ENCODE measurements at regions not wholly inside any gene's neighbourhood (a gene's known extent, or its start where the extent isn't known, plus 50 kb on each side); places are given as distances from the start of the nearest gene placed in this dataset.
"Not testable (repeated sequence)": the region's sequence is repeated elsewhere in the genome, so short reads cannot be mapped to it uniquely, and the experiment has no call there.

- DNase-seq (ENCODE audit: low spot score): no peak
Measured at GRCh38 chr16:80258407-80258806, 282.4 kb upstream of the DYNLRB2 start.

GRCh38 chr16:80254970-80255369 lies 285.8 kb upstream of the DYNLRB2 start:
- DNase-seq (ENCODE audit: low spot score): no peak

- DNase-seq (ENCODE audit: low spot score): no peak
Measured at GRCh38 chr16:80253741-80254140, 287.1 kb upstream of the DYNLRB2 start.

GRCh38 chr16:80250381-80250780 lies 290.4 kb upstream of the DYNLRB2 start:
- no peak for DNase-seq (ENCODE audit: low spot score)

- DNase-seq (ENCODE audit: low spot score): not testable (repeated sequence)
Measured at GRCh38 chr16:80243303-80243702, 297.5 kb upstream of the DYNLRB2 start.

GRCh38 chr16:80242279-80242678 lies 298.5 kb upstream of the DYNLRB2 start:
- DNase-seq (ENCODE audit: low spot score): not testable (repeated sequence)

- no peak for DNase-seq (ENCODE audit: low spot score)
Measured at GRCh38 chr16:80233097-80233835, 307.5 kb upstream of the DYNLRB2 start.

GRCh38 chr16:80231888-80232287 lies 308.9 kb upstream of the DYNLRB2 start:
- peak; percentile 87 for DNase-seq (ENCODE audit: low spot score)

GRCh38 chr16:80231121-80231520 lies 309.7 kb upstream of the DYNLRB2 start:
- peak; percentile 62 for DNase-seq (ENCODE audit: low spot score)

GRCh38 chr16:80230328-80231120 lies 310.3 kb upstream of the DYNLRB2 start:
- no peak for DNase-seq (ENCODE audit: low spot score)

GRCh38 chr16:80226499-80226898 lies 314.3 kb upstream of the DYNLRB2 start:
- DNase-seq (ENCODE audit: low spot score): no peak

- no peak for DNase-seq (ENCODE audit: low spot score)
Measured at GRCh38 chr16:80210787-80211186, 330.0 kb upstream of the DYNLRB2 start.

- DNase-seq (ENCODE audit: low spot score): no peak
Measured at GRCh38 chr16:80208743-80209142, 332.1 kb upstream of the DYNLRB2 start.

- no peak for DNase-seq (ENCODE audit: low spot score)
Measured at GRCh38 chr16:80208015-80208414, 332.8 kb upstream of the DYNLRB2 start.

- DNase-seq (ENCODE audit: low spot score): no peak
Measured at GRCh38 chr16:80203821-80204220, 337.0 kb upstream of the DYNLRB2 start.

GRCh38 chr16:80202831-80203413 lies 337.9 kb upstream of the DYNLRB2 start:
- DNase-seq (ENCODE audit: low spot score): no peak

GRCh38 chr16:80200079-80200478 lies 340.7 kb upstream of the DYNLRB2 start:
- no peak for DNase-seq (ENCODE audit: low spot score)

GRCh38 chr16:80199614-80200013 lies 341.2 kb upstream of the DYNLRB2 start:
- no peak for DNase-seq (ENCODE audit: low spot score)

GRCh38 chr16:80198311-80199299 lies 342.2 kb upstream of the DYNLRB2 start:
- no peak for DNase-seq (ENCODE audit: low spot score)

GRCh38 chr16:80197741-80198201 lies 343.0 kb upstream of the DYNLRB2 start:
- peak; percentile 45 for DNase-seq (ENCODE audit: low spot score)

GRCh38 chr16:80191928-80192327 lies 348.9 kb upstream of the DYNLRB2 start:
- no peak for DNase-seq (ENCODE audit: low spot score)
